IPS-18c (cell line): ENCODE measurements at regions not wholly inside any gene's neighbourhood (a gene's known extent, or its start where the extent isn't known, plus 50 kb on each side); places are given as distances from the start of the nearest gene placed in this dataset.

Experiments
- H3K4me3 ChIP-seq: 2 replicates; pipeline ENCODE4 v1.7.0; 2013; ENCODE audit warnings: low read depth, mild to moderate bottlenecking, low read length, moderate library complexity; ENCODE audit not compliant: insufficient read depth
- H3K9me3 ChIP-seq: one replicate; pipeline ENCODE4 v1.6.1; 2013; ENCODE audit warnings: mild to moderate bottlenecking, low read length, moderate library complexity; ENCODE audit not compliant: control insufficient read depth, insufficient read depth

- no peaks in the 10 kb centered on the region for H3K9me3 ChIP-seq
- no peak overlapping the region for H3K4me3 ChIP-seq
These were observed 142.4 kb upstream of the RGMA start for GRCh38 chr15:93231261-93231925.

DNA sequence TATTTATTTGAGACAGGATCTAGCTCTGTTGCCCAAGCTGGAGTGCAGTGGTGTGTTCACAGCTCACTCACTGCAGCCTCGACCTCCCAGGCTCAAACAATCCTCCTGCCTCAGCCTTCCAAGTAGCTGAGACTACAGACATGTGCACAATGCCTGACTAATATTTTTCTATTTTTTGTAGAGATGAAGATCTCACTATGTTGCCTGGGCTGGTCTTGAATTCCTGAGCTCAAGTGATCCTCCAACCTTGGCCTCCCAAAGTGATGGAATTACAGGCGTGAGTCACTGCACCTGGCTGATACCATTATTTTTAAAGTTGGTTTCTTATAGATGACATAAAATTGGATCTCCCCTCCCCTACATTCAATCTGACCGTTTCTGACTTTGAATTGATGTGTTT lies 139.5 kb upstream of the RGMA start:
- no peak overlapping the region for H3K4me3 ChIP-seq
- H3K9me3 ChIP-seq: no peaks in the 10 kb centered on the region

DNA sequence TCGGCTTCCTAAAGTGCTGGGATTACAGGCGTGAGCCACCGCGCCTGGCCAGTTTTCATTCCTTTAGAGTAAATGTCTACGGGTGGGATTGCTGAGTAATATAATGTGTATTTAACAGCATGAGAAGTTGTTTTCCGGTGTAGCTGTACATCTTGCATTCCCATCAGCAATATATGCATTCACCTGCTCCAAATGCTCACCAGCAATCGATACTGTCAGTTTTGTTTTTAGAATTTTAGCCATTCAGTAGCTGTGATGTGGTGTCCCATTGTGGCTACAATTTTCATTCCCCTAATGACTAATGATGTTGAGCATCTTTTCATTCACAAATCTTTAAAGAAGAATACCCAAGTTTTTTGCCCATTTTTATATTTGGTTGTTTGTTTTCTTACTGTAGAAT lies 134.8 kb upstream of the RGMA start:
- H3K9me3 ChIP-seq: no peaks in the 10 kb centered on the region
- no peak overlapping the region for H3K4me3 ChIP-seq

DNA sequence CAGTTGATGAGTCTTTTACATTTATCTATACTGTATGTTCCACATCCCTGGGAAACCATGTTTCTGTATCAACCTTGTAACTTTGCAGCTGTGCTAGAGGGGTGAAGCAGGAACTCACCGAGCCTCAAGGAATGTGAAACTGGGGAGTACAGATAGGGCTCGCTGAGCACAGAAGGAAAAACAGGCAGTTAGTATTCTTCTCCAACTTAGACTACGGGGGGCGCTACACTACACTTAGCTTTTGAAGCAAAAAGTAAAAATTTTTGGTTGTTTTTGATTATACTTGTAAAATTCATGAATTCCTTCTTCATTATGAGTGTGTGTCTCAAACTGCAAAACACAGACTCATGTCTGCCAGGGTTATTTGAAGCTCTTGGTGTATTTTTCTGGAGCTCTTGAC lies 132.7 kb upstream of the RGMA start:
- peaks cover 2% of the 10 kb centered on the region for H3K9me3 ChIP-seq
- no peak overlapping the region for H3K4me3 ChIP-seq

DNA sequence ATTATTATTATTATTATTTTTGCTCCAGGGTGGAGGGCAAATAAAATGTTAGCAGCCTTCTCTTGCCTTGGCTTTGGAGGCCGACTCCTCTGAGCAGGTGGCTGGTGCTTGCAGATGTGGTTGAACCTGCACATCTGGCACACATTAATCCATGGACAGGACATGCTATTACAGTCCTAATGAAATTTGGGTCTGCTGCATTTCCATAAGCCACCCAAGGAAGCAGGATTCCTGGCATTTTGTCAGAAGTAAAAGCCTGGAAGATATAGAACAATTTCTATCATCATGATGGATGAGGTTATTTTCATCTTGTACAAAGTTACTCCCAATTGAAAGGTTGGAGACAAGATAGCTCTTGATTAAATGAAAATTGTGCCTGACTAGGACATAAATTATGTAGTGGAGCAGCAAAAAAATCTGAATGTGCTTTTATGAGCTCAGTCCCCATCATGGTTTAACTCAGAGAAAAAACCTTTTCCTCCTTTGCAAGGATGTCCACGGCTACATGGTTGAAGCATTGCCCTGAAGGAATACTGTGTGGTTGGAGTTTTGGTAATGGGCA lies 130.9 kb upstream of the RGMA start:
- H3K9me3 ChIP-seq: peaks cover 2% of the 10 kb centered on the region
- H3K4me3 ChIP-seq: no peak overlapping the region

DNA sequence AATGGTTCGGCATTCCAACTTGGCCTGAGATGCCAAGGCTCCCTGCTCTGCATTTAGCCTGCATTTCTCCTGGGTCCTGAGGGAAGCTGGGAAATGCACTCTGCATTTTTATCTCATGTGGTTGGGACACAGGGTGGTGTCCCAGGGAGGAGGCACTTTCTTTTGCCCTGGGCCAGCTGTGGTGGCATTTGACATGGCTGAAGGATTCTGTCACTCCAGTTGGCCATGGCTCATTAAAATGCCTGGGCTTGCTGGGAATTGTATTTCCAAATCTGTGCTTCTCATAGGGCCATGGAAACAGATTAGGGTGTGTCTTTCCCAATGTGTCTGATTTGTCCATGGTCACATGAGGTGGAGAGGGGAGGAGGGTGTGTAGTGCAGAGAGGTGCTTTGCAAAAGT lies 128.3 kb upstream of the RGMA start:
- H3K4me3 ChIP-seq: no peak overlapping the region
- peaks cover 2% of the 10 kb centered on the region for H3K9me3 ChIP-seq

DNA sequence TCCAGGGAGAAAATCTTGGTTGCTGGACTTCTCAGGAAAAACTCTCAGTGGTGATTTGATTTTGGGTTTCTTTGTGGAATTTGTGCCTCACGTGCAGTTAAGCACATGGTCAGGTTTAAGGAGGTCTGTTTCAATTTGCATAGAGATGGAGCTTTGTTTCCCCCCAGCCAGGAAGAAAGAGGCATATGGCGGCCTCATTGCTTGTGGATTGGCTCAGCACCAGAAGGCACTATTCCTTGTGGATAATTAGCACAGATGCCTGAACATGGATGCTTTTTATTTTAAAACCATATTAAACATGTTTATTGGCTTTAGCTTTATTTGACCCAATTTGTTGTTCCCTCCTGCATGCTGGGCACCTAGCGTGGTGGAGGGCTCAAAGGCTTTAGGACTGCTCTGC lies 125.1 kb upstream of the RGMA start:
- H3K4me3 ChIP-seq: no peak overlapping the region
- peaks cover 2% of the 10 kb centered on the region for H3K9me3 ChIP-seq

GRCh38 chr15:93213281-93213680 lies 124.3 kb upstream of the RGMA start:
- Histone ChIP-seq H3K9me3 (peaks cover 1% of the 10 kb centered on the region), H3K4me3 (no peak overlapping the region)

DNA sequence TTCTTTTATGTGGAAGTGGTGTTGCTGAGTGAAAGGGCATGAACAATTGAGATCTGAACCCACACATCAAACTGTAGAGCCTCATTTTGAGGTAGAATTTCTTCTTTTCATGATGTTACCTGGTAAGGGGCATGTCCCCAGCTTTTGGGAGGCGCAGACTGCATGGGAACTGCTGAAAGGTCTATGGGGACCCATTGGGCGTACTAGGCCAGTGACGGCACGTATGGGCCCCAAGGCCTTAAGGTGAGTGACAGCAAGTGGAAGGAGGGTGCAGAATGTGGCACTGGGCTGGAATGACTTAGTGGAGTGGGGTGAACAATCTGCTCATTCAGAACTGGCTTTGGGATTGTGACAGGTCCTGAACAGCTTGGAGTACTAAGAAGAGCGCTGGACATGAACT lies 123.6 kb upstream of the RGMA start:
- Histone ChIP-seq H3K9me3 (no peaks in the 10 kb centered on the region), H3K4me3 (no peak overlapping the region)

DNA sequence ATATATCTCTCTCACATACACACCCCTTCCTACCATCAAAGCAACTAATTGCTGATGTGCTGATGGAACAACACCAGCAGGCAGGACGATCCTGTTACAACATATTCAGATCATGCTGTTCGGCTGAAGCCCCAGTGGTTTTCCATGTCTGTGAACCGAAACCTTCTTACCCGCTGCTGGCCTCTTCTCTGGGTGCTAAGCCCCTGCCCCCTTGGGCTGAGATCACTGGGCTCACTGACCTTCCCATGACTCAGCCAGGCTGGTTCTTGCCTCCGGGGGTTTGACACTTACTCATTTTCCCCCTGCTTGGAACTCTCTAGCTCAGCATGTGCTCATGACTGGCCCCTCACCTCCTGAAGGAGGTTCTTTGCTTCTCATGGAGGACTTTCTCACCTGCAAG lies 122.0 kb upstream of the RGMA start:
- H3K4me3 ChIP-seq: no peak overlapping the region
- H3K9me3 ChIP-seq: no peaks in the 10 kb centered on the region

GRCh38 chr15:93209690-93210445 lies 120.9 kb upstream of the RGMA start:
- no peak overlapping the region for H3K4me3 ChIP-seq
- H3K9me3 ChIP-seq: no peaks in the 10 kb centered on the region

- H3K9me3 ChIP-seq: no peaks in the 10 kb centered on the region
- no peak overlapping the region for H3K4me3 ChIP-seq
These were observed 117.9 kb upstream of the RGMA start for GRCh38 chr15:93206893-93207292.

- H3K9me3 ChIP-seq: no peaks in the 10 kb centered on the region
These were observed 116.4 kb upstream of the RGMA start for GRCh38 chr15:93205413-93205812.

GRCh38 chr15:93203036-93203435 lies 114.0 kb upstream of the RGMA start:
- Histone ChIP-seq H3K9me3 (no peaks in the 10 kb centered on the region), H3K4me3 (no peak overlapping the region)

More at GRCh38 chr15:93205413-93205812, 116.4 kb upstream of the RGMA start:
- H3K4me3 ChIP-seq: no peak overlapping the region

GRCh38 chr15:93202405-93202804 lies 113.4 kb upstream of the RGMA start:
- Histone ChIP-seq H3K4me3 (no peak overlapping the region), H3K9me3 (no peaks in the 10 kb centered on the region)

GRCh38 chr15:93201940-93202339 lies 112.9 kb upstream of the RGMA start:
- Histone ChIP-seq H3K4me3 (no peak overlapping the region), H3K9me3 (no peaks in the 10 kb centered on the region)

DNA sequence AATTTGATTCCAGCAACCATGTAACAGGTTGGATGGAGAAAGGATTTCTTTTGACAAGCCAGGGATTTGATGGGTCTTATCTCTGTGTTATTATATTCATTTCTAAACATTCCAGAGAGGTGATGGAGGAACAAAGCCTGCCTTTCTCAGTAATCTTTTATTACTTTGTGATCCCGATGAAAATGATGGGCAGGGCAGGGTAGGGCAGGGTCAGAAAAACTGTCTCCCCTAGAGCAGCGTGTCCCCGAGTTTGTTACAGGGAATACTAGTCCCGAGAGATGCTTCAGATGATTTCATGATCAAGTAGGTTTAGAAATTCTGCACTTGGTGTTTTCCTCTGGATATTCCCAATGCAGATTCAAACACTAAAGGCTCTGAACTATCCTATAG lies 111.8 kb upstream of the RGMA start:
- Histone ChIP-seq H3K4me3 (no peak overlapping the region), H3K9me3 (no peaks in the 10 kb centered on the region)

DNA sequence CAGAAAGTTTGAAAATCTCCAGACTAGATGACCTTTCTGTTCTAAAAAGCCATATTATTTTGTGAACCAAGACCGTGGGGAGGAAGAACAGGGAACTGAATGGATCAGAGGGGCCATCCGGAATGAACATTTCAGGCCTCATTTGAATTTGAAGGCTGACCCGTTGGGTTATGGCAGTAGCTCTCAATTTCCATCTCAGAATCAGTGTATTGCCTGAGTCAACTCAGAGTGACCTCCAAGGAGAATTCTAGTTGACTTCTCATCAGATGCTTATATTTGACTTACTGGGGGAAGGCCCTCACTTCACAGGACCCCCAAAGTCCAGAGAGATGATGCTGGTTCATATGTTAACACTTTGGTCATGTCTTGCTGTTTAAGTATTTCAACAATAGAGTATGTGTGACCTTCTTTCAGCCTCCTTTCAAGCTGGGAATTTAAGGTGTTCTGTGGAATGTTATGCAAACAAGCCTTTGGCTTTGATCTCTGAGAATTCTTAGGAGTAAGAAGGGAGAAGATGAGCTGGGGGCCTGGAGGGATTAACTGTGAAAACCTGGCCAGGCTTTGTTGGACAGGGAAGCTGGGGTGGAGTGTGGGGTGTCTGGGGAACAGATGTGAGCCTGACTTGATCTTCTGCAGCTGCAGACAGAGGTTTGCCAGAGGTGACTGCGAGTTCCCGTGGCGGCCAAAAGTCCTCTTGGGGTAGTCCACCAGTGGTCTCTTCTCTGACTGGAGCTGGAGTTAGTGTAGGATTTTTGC lies 111.2 kb upstream of the RGMA start:
- no peaks in the 10 kb centered on the region for H3K9me3 ChIP-seq
- no peak overlapping the region; the same call in 1 of the 2 replicates for H3K4me3 ChIP-seq
